ENCODE measurements at regions not wholly inside any gene's neighbourhood (a gene's known extent, or its start where the extent isn't known, plus 50 kb on each side); places are given as distances from the start of the nearest gene placed in this dataset.

DNA sequence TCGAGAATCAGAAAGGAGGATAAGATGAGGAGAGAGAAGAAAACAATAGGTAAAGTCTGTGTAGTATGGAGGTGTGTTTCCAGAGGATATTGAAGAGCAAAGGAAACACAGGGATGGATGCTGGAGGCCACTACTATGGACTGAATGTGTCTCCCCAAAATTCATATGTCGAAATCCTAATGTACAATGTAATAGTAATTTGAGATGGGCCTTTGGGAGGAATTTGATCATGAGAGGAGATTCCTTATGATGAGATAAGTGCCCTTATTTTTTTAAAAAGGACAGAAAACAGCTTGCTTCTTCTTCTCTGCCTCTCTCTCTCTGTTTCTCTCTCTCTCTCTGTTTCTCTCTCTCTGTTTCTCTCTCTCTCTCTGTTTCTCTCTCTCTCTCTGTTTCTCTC lies 602.2 kb upstream of the ADAMTS5 start:
- H3K9me3 ChIP-seq (ENCODE audit: control insufficient read depth, insufficient read depth, low read length), result no peaks in the 10 kb centered on the region
- no peak for DNase-seq (ENCODE audit: low read depth, low spot score)
- CTCF ChIA-PET, result no interaction called here
- TF ChIP-seq, protein P1, sequence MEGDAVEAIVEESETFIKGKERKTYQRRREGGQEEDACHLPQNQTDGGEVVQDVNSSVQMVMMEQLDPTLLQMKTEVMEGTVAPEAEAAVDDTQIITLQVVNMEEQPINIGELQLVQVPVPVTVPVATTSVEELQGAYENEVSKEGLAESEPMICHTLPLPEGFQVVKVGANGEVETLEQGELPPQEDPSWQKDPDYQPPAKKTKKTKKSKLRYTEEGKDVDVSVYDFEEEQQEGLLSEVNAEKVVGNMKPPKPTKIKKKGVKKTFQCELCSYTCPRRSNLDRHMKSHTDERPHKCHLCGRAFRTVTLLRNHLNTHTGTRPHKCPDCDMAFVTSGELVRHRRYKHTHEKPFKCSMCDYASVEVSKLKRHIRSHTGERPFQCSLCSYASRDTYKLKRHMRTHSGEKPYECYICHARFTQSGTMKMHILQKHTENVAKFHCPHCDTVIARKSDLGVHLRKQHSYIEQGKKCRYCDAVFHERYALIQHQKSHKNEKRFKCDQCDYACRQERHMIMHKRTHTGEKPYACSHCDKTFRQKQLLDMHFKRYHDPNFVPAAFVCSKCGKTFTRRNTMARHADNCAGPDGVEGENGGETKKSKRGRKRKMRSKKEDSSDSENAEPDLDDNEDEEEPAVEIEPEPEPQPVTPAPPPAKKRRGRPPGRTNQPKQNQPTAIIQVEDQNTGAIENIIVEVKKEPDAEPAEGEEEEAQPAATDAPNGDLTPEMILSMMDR (IDR thresholded peaks at IDR 0.05; ENCODE audit: low read depth, low read length), result no peak
- POLR2A ChIA-PET, result interaction anchor here (0.6 to 1.5 kb wide), 2 partner anchors 129 to 239 kb away, joined by 3 to 12 read pairs; no protein-coding TSS in a partner anchor
- no peak overlapping the region for H3K4me3 ChIP-seq (ENCODE audit: low read depth, low read length)
- no peak overlapping the region for H3K27ac ChIP-seq (ENCODE audit: low read depth, low read length)
- no peaks in the 10 kb centered on the region for H3K27me3 ChIP-seq (ENCODE audit: control insufficient read depth, insufficient read depth, low read length)

DNA sequence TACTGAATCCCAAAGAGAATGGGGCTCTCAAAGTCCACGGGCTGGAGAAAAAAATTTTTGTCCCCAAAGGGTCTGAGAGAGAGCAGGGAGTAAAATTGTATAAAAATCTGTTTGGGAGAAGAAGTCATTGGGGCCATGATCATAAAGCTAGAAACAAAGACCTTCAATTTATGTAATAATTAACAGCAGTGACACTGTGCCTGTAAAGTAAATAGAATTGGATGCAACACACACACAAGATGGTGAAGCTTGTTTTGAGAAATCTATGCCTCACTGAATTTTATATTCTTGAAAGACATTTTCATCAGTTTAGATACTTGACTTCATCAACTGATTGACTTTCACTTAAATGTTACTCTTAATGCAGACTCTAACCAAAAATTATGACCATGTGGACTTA lies 600.5 kb upstream of the ADAMTS5 start:
- Histone ChIP-seq H3K4me3 (ENCODE audit: low read depth, low read length) (no peak overlapping the region), H3K27ac (ENCODE audit: low read depth, low read length) (no peak overlapping the region), H3K27me3 (ENCODE audit: control insufficient read depth, insufficient read depth, low read length) (no peaks in the 10 kb centered on the region), H3K9me3 (ENCODE audit: control insufficient read depth, insufficient read depth, low read length) (no peaks in the 10 kb centered on the region)
- no peak for DNase-seq (ENCODE audit: low read depth, low spot score)
- POLR2A ChIA-PET, result no interaction called here
- CTCF ChIA-PET, result interaction anchor here (0.5 kb wide), 1 partner anchor 202 kb away, joined by 3 read pairs; no protein-coding TSS in a partner anchor
- TF ChIP-seq, protein P1 (IDR thresholded peaks at IDR 0.05; ENCODE audit: low read depth, low read length), result no peak

DNA sequence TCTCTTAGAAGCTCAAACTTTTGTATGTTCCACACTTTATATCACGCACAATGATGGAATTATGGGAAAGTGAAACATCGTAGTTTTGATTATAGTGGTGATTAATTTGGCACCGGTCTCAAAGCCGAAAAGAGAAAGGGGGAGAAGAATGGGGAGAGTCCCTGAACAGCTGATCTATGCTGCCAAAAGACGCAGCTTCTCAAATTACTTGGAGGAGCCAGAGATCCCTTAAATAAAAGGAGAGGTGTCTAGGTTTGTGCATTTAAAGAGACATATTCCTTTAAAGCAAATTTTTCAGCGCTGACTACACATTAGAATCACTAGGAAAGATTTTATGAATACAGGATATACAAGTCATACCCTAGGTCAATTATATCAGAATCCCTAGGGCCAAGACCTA lies 599.6 kb upstream of the ADAMTS5 start:
- ChIA-PET POLR2A (no interaction called here), CTCF (interaction anchor here (1.7 to 2.4 kb wide), 3 partner anchors 134 to 687 kb away, joined by 4 to 11 read pairs (median 9); no protein-coding TSS in a partner anchor)
- TF ChIP-seq, protein P1 (IDR thresholded peaks at IDR 0.05; ENCODE audit: low read depth, low read length), result no peak
- Histone ChIP-seq H3K27ac (ENCODE audit: low read depth, low read length) (no peak overlapping the region), H3K4me3 (ENCODE audit: low read depth, low read length) (no peak overlapping the region), H3K9me3 (ENCODE audit: control insufficient read depth, insufficient read depth, low read length) (no peaks in the 10 kb centered on the region), H3K27me3 (ENCODE audit: control insufficient read depth, insufficient read depth, low read length) (no peaks in the 10 kb centered on the region)
- DNase-seq (ENCODE audit: low read depth, low spot score), result no peak

DNA sequence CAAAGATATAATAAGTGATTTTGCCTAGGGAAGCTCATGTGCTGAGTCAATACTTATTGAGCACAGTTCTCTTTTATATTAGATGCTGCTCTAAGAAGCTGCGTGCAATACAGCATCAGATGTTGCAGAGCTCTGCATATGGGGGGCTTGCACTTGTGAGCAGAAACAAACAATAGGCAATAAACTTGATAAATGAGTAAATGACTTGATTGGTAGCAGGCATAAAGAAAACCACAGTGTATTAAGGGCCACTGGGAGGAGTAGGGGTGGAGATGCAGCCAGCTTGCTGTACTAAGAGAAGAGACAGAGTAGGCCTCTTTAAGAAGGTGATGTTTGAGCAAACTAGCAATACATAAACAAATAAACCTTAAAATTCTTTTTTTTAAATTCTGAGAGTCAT lies 598.5 kb upstream of the ADAMTS5 start:
- DNase-seq (ENCODE audit: low read depth, low spot score), result no peak
- no peaks in the 10 kb centered on the region for H3K9me3 ChIP-seq (ENCODE audit: control insufficient read depth, insufficient read depth, low read length)
- TF ChIP-seq, protein P1 (IDR thresholded peaks at IDR 0.05; ENCODE audit: low read depth, low read length), result no peak
- H3K27ac ChIP-seq (ENCODE audit: low read depth, low read length), result no peak overlapping the region
- POLR2A ChIA-PET, result no interaction called here
- H3K27me3 ChIP-seq (ENCODE audit: control insufficient read depth, insufficient read depth, low read length), result no peaks in the 10 kb centered on the region
- no peak overlapping the region for H3K4me3 ChIP-seq (ENCODE audit: low read depth, low read length)
- CTCF ChIA-PET, result interaction anchor here (0.6 to 2.8 kb wide), 27 partner anchors 8 to 717 kb away, joined by 3 to 13 read pairs (median 4); no protein-coding TSS in a partner anchor

DNA sequence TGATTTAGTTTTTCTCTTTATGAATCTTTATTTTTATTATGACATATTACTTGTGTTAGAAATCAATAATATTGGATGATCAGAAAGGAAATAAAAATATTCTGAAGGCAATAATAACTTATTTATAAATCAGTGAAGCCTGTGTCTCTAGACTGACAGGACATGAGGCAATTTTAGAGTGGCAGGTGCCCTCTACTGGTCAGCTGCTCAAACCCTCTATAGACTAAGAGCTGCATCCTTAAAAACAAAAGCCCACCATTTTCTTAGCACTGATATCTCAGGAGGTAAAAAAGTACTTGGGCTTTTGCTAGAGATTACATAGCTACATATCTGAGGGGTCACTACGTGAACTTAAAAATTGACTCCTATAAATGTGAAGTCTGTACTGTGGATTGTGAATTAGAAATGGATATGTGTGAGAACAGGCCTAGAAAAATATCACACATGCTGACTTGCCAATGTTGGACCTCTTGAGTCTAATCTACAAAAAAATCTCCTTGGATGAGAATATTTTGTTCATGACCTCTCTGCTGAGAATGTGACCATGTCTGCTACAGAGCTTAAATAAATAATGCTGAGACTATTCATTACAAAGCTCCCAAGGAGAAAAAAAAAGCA lies 597.9 kb upstream of the ADAMTS5 start:
- DNase-seq (ENCODE audit: low read depth, low spot score), result peak; percentile 20
- ChIA-PET POLR2A (no interaction called here), CTCF (interaction anchor here (0.6 to 2.8 kb wide), 29 partner anchors 9 to 716 kb away, joined by 3 to 13 read pairs (median 4); no protein-coding TSS in a partner anchor)
- no peaks in the 10 kb centered on the region for H3K27me3 ChIP-seq (ENCODE audit: control insufficient read depth, insufficient read depth, low read length)
- TF ChIP-seq, protein P1 (IDR thresholded peaks at IDR 0.05; ENCODE audit: low read depth, low read length), result peak; percentile 76
- H3K4me3 ChIP-seq (ENCODE audit: low read depth, low read length), result no peak overlapping the region
- H3K9me3 ChIP-seq (ENCODE audit: control insufficient read depth, insufficient read depth, low read length), result no peaks in the 10 kb centered on the region
- H3K27ac ChIP-seq (ENCODE audit: low read depth, low read length), result no peak overlapping the region
